Transverse colon (tissue), 4 donors: ENCODE measurements at regions not wholly inside any gene's neighbourhood (a gene's known extent, or its start where the extent isn't known, plus 50 kb on each side); places are given as distances from the start of the nearest gene placed in this dataset.

Experiments used
- EP300 ChIP-seq: sonication (generic); formaldehyde crosslinking; IDR thresholded peaks from one replicate; pipeline ENCODE4 v1.6.1; 2017; ENCODE audit warnings: antibody characterized with exemption, low read depth
- POLR2A ChIP-seq: fragments of 450-650 bp; IDR thresholded peaks from one replicate; pipeline ENCODE4 v1.6.1; 2016; ENCODE audit warnings: antibody characterized with exemption, mild to moderate bottlenecking, moderate library complexity
- POLR2AphosphoS5 ChIP-seq, 3 donors: sonication (generic); formaldehyde crosslinking; IDR thresholded peaks; one replicate each; pipeline ENCODE4 v1.6.1; 2016; ENCODE audit warnings: antibody characterized with exemption in 3 of 3
- TF ChIP-seq, protein P1 (sequence below), 5 experiments: fragments of 200-600 bp in 3 of 5; fragments of 450-650 bp in 2 of 5; sonication (generic) in 3 of 5; IDR thresholded peaks; 1 replicate in 2 of 5; 2 replicates in 3 of 5; pipeline ENCODE4 v1.5.1; 2016 to 2017; ENCODE audit warnings: antibody characterized with exemption in 5 of 5, inconsistent platforms in 3 of 5, mild to moderate bottlenecking in 2 of 5, moderate library complexity in 1 of 5

DNA sequence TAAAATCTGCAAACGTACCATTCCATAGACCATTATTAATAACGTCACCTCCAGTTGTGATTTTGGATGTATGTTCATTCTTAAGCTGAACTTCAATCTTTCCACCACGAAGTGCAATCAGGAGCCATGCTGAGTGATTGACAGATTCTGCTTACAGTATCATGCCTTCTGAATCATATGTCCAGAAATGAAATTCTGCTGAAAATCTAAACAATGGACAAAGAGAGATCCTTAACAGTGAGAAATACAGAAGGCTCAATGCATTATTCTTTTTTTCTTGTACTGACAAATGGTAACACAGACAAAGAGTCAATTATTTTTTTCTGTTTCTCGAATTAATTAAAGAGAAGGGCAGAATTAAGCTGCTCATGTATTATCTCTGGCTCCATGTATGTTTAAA, 1114.5 kb downstream of the EPHA3 start:
- TF ChIP-seq, protein P1, sequence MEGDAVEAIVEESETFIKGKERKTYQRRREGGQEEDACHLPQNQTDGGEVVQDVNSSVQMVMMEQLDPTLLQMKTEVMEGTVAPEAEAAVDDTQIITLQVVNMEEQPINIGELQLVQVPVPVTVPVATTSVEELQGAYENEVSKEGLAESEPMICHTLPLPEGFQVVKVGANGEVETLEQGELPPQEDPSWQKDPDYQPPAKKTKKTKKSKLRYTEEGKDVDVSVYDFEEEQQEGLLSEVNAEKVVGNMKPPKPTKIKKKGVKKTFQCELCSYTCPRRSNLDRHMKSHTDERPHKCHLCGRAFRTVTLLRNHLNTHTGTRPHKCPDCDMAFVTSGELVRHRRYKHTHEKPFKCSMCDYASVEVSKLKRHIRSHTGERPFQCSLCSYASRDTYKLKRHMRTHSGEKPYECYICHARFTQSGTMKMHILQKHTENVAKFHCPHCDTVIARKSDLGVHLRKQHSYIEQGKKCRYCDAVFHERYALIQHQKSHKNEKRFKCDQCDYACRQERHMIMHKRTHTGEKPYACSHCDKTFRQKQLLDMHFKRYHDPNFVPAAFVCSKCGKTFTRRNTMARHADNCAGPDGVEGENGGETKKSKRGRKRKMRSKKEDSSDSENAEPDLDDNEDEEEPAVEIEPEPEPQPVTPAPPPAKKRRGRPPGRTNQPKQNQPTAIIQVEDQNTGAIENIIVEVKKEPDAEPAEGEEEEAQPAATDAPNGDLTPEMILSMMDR (IDR thresholded peaks at IDR 0.05), result no peak
- TF ChIP-seq POLR2AphosphoS5 (IDR thresholded peaks at IDR 0.05) (no peak), POLR2A (no peak), EP300 (no peak)
